GM19452 (cell line): ENCODE measurements at regions not wholly inside any gene's neighbourhood (a gene's known extent, or its start where the extent isn't known, plus 50 kb on each side); places are given as distances from the start of the nearest gene placed in this dataset.

Source experiments
- ATAC-seq: cut with Tn5 transposase; IDR thresholded peaks from one replicate; pipeline ENCODE4 v1.9.1; 2021; ENCODE audit not compliant: unreplicated experiment

GRCh38 chr7:117972606-117973005, 99.4 kb upstream of the CTTNBP2 start:
- ATAC-seq = no peak

GRCh38 chr7:117973975-117974374, 100.7 kb upstream of the CTTNBP2 start:
- no peak for ATAC-seq

- ATAC-seq = no peak
These were observed 101.7 kb upstream of the CTTNBP2 start for GRCh38 chr7:117974891-117975290.

GRCh38 chr7:117975476-117975875, 102.2 kb upstream of the CTTNBP2 start:
- no peak for ATAC-seq

- no peak for ATAC-seq
These were observed 106.8 kb upstream of the CTTNBP2 start for GRCh38 chr7:117979954-117980497.

GRCh38 chr7:117982071-117983055, 109.1 kb upstream of the CTTNBP2 start:
- ATAC-seq = no peak

- no peak for ATAC-seq
These were observed 113.5 kb upstream of the CTTNBP2 start for GRCh38 chr7:117986645-117987269.

- ATAC-seq = no peak
These were observed 117.6 kb upstream of the CTTNBP2 start for GRCh38 chr7:117990834-117991233.

GRCh38 chr7:117992635-117993376, 119.6 kb upstream of the CTTNBP2 start:
- ATAC-seq = no peak

- ATAC-seq = peak; percentile 92
These were observed 120.2 kb upstream of the CTTNBP2 start for GRCh38 chr7:117993377-117994003.

- ATAC-seq = no peak
These were observed 122.8 kb upstream of the CTTNBP2 start for GRCh38 chr7:117995850-117996650.

- ATAC-seq = no peak
These were observed 124.9 kb upstream of the CTTNBP2 start for GRCh38 chr7:117997862-117998825.

GRCh38 chr7:118000480-118001202, 127.4 kb upstream of the CTTNBP2 start:
- no peak for ATAC-seq

GRCh38 chr7:118003476-118003875, 130.2 kb upstream of the CTTNBP2 start:
- no peak for ATAC-seq

GRCh38 chr7:118005026-118005425, 131.8 kb upstream of the CTTNBP2 start:
- no peak for ATAC-seq

GRCh38 chr7:118006979-118007378, 133.7 kb upstream of the CTTNBP2 start:
- ATAC-seq = no peak

GRCh38 chr7:118009419-118009818, 136.2 kb upstream of the CTTNBP2 start:
- ATAC-seq = no peak

- no peak for ATAC-seq
These were observed 138.4 kb upstream of the CTTNBP2 start for GRCh38 chr7:118011652-118012051.
